ENCODE measurements at regions not wholly inside any gene's neighbourhood (a gene's known extent, or its start where the extent isn't known, plus 50 kb on each side); places are given as distances from the start of the nearest gene placed in this dataset.

DNA sequence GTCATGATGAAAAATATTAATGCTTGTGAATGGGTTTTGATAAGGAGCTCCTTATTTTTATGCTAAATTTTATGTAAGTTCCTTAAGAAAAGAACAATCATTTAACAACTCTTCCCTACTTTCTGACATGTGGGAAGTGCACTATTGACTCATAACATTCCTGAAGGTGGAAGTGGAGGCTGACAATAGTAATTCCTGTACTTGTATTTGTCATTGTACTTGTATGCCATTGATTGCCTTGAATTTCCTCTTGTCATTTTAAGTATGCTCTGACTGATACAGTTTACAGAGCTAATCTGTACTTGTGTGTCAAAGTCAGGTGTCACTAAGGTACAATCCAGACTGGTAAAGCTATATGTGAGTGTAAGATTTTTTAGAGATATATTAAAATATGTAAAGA, 440.0 kb downstream of the SLC16A7 start:
- Histone ChIP-seq H3K9me3 (ENCODE audit: insufficient read depth, low read depth, low read length) (peaks cover 12% of the 10 kb centered on the region; the same call in 1 of the 2 replicates), H3K36me3 (ENCODE audit: insufficient read depth, low read length) (no peaks in the 10 kb centered on the region), H3K79me2 (ENCODE audit: insufficient read depth, low read length) (no peaks in the 10 kb centered on the region), H2AFZ (ENCODE audit: low read length) (no peak overlapping the region), H3K9ac (ENCODE audit: low read depth, low read length, poor library complexity, severe bottlenecking) (no peak overlapping the region), H4K20me1 (ENCODE audit: insufficient read depth, low read length, poor library complexity, severe bottlenecking) (no peaks in the 10 kb centered on the region), H3K4me2 (ENCODE audit: low read depth, low read length, poor library complexity, severe bottlenecking) (no peak overlapping the region), H3K4me3 (ENCODE audit: low read length, poor library complexity, severe bottlenecking) (no peak overlapping the region), H3F3A (ENCODE audit: low read depth) (no peaks in the 10 kb centered on the region), H3K4me1 (ENCODE audit: insufficient read depth, low read length, poor library complexity, severe bottlenecking) (no peaks in the 10 kb centered on the region), H3K27me3 (ENCODE audit: insufficient read depth, low read length, poor library complexity, severe bottlenecking) (no peaks in the 10 kb centered on the region), H3K9me2 (replicated peaks; ENCODE audit: low read depth, low read length) (no peaks in the 10 kb centered on the region)
- TF ChIP-seq, protein P1, sequence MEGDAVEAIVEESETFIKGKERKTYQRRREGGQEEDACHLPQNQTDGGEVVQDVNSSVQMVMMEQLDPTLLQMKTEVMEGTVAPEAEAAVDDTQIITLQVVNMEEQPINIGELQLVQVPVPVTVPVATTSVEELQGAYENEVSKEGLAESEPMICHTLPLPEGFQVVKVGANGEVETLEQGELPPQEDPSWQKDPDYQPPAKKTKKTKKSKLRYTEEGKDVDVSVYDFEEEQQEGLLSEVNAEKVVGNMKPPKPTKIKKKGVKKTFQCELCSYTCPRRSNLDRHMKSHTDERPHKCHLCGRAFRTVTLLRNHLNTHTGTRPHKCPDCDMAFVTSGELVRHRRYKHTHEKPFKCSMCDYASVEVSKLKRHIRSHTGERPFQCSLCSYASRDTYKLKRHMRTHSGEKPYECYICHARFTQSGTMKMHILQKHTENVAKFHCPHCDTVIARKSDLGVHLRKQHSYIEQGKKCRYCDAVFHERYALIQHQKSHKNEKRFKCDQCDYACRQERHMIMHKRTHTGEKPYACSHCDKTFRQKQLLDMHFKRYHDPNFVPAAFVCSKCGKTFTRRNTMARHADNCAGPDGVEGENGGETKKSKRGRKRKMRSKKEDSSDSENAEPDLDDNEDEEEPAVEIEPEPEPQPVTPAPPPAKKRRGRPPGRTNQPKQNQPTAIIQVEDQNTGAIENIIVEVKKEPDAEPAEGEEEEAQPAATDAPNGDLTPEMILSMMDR (conservative IDR thresholded peaks at IDR 0.05; ENCODE audit: low read length) = no peak

DNA sequence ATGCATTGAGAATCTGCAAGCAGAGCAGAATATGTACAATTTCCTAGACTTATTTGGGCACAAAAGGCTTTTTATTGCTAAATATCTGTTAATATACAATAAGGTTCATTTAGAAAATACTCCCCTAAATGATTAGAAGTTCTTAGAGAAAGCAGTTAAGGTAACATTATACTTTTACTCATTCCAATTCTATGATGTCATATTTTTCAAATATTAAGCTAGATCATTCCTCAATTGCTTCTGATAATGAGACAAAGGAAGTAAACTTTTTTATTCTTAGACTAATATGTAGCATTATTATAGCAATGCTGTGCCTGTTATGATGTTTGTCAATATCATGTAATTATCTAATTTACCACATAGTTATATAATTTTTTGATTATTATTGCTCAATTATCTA, 447.0 kb downstream of the SLC16A7 start:
- Histone ChIP-seq H2AFZ (ENCODE audit: low read length) (peak overlapping the region; percentile 74; the same call in 1 of the 2 replicates), H3K4me2 (ENCODE audit: low read depth, low read length, poor library complexity, severe bottlenecking) (peak overlapping the region; percentile 45), H3F3A (ENCODE audit: low read depth) (no peaks in the 10 kb centered on the region), H3K79me2 (ENCODE audit: insufficient read depth, low read length) (no peaks in the 10 kb centered on the region), H4K20me1 (ENCODE audit: insufficient read depth, low read length, poor library complexity, severe bottlenecking) (no peaks in the 10 kb centered on the region), H3K27me3 (ENCODE audit: insufficient read depth, low read length, poor library complexity, severe bottlenecking) (no peaks in the 10 kb centered on the region), H3K4me3 (ENCODE audit: low read length, poor library complexity, severe bottlenecking) (no peak overlapping the region), H3K36me3 (ENCODE audit: insufficient read depth, low read length) (no peaks in the 10 kb centered on the region), H3K4me1 (ENCODE audit: insufficient read depth, low read length, poor library complexity, severe bottlenecking) (peaks cover 13% of the 10 kb centered on the region), H3K9ac (ENCODE audit: low read depth, low read length, poor library complexity, severe bottlenecking) (no peak overlapping the region), H3K9me3 (ENCODE audit: insufficient read depth, low read depth, low read length) (no peaks in the 10 kb centered on the region), H3K9me2 (replicated peaks; ENCODE audit: low read depth, low read length) (no peaks in the 10 kb centered on the region)
- TF ChIP-seq EZH2phosphoT487 (IDR thresholded peaks at IDR 0.05; ENCODE audit: borderline replicate concordance) = no peak
- TF ChIP-seq, protein P1 (conservative IDR thresholded peaks at IDR 0.05; ENCODE audit: low read length) = no peak

DNA sequence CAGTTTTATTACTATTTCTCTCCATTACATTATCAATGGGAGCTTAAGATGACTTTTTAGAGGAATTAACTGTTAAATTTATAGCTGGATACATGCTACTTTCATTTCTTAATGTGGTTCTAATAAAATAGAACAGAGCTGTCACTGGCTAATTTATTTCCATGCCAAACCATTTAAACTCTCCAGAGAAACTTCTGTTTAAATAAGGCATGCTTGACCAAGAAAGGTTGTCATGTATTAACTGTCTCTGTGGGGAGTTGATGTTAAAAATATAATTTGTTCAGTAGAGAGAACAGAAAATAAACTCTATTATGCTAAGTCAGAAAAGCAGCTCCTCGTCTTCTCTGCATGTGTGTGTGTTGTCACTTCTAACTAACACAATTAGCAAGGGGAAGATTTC, 447.4 kb downstream of the SLC16A7 start:
- Histone ChIP-seq H3K4me1 (ENCODE audit: insufficient read depth, low read length, poor library complexity, severe bottlenecking) (peaks cover 13% of the 10 kb centered on the region), H3K79me2 (ENCODE audit: insufficient read depth, low read length) (no peaks in the 10 kb centered on the region), H3K9ac (ENCODE audit: low read depth, low read length, poor library complexity, severe bottlenecking) (no peak overlapping the region), H3K4me3 (ENCODE audit: low read length, poor library complexity, severe bottlenecking) (no peak overlapping the region), H2AFZ (ENCODE audit: low read length) (no peak overlapping the region), H3K27me3 (ENCODE audit: insufficient read depth, low read length, poor library complexity, severe bottlenecking) (no peaks in the 10 kb centered on the region), H3K9me2 (replicated peaks; ENCODE audit: low read depth, low read length) (no peaks in the 10 kb centered on the region), H3K4me2 (ENCODE audit: low read depth, low read length, poor library complexity, severe bottlenecking) (peak overlapping the region; percentile 45), H3K36me3 (ENCODE audit: insufficient read depth, low read length) (no peaks in the 10 kb centered on the region), H3F3A (ENCODE audit: low read depth) (no peaks in the 10 kb centered on the region), H4K20me1 (ENCODE audit: insufficient read depth, low read length, poor library complexity, severe bottlenecking) (no peaks in the 10 kb centered on the region), H3K9me3 (ENCODE audit: insufficient read depth, low read depth, low read length) (no peaks in the 10 kb centered on the region)
- TF ChIP-seq EZH2phosphoT487 (IDR thresholded peaks at IDR 0.05; ENCODE audit: borderline replicate concordance) = no peak
- TF ChIP-seq, protein P1 (conservative IDR thresholded peaks at IDR 0.05; ENCODE audit: low read length) = no peak

All from Loucy (cell line).